BLaER1 (cell line): ENCODE measurements at regions not wholly inside any gene's neighbourhood (a gene's known extent, or its start where the extent isn't known, plus 50 kb on each side); places are given as distances from the start of the nearest gene placed in this dataset.

Experiments
- H3K27ac ChIP-seq: shearing (Covaris generic); formaldehyde crosslinking; 2 replicates; pipeline ENCODE4 v1.8.1; 2022
- H3K27me3 ChIP-seq: shearing (Covaris generic); formaldehyde crosslinking; 2 replicates; pipeline ENCODE4 v1.8.1; 2022
- H3K36me3 ChIP-seq: shearing (Covaris generic); formaldehyde crosslinking; 2 replicates; pipeline ENCODE4 v1.8.1; 2022
- H3K4me1 ChIP-seq: shearing (Covaris generic); formaldehyde crosslinking; 2 replicates; pipeline ENCODE4 v1.8.1; 2022
- H3K4me2 ChIP-seq: shearing (Covaris generic); formaldehyde crosslinking; 2 replicates; pipeline ENCODE4 v1.8.1; 2022
- H3K4me3 ChIP-seq: shearing (Covaris generic); formaldehyde crosslinking; 2 replicates; pipeline ENCODE4 v1.8.1; 2022
- H3K9ac ChIP-seq: shearing (Covaris generic); formaldehyde crosslinking; 2 replicates; pipeline ENCODE4 v1.8.1; 2022
- H3K9me3 ChIP-seq: shearing (Covaris generic); formaldehyde crosslinking; 2 replicates; pipeline ENCODE4 v1.8.1; 2022
- H4K20me1 ChIP-seq: shearing (Covaris generic); formaldehyde crosslinking; 2 replicates; pipeline ENCODE4 v1.8.1; 2022
- Cebpa-rat ChIP-seq: shearing (Covaris generic); IDR thresholded peaks from 2 replicates; pipeline ENCODE4 v1.8.1; 2022

GRCh38 chr13:73857106-73857505 is 277.1 kb downstream of the KLF12 start:
- Histone ChIP-seq H3K27me3 (no peaks in the 10 kb centered on the region), H3K27ac (no peak overlapping the region), H3K4me1 (no peaks in the 10 kb centered on the region)

DNA sequence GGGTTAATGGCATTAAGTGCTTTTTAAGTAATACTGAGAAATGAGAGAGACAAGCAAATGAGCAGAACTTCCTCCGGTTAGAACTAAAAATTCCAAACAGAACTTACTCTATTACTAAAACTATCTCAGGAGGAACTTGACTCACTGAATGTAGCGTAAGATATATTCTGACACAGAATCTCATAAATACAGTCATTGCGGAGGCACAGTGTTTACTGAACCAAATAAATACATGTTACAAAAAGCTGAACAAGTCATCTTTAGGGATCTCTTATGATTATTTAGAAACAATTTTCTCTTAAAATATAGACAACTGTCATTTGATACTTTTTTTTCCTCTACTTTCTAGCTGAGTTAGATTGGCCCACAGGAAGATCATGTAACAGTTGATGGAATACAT is 283.1 kb downstream of the KLF12 start:
- Histone ChIP-seq H3K27me3 (no peaks in the 10 kb centered on the region), H3K4me3 (no peak overlapping the region), H3K9ac (no peak overlapping the region), H3K9me3 (no peaks in the 10 kb centered on the region), H3K4me1 (no peaks in the 10 kb centered on the region), H3K27ac (no peak overlapping the region), H3K36me3 (peaks cover 13% of the 10 kb centered on the region), H3K4me2 (no peak overlapping the region), H4K20me1 (no peaks in the 10 kb centered on the region)
- no peak for TF ChIP-seq Cebpa-rat

More at GRCh38 chr13:73857106-73857505, 277.1 kb downstream of the KLF12 start:
- H3K9me3 ChIP-seq = no peaks in the 10 kb centered on the region
- H3K36me3 ChIP-seq = 0 out of 2 replicates have a peak, but pooled peaks cover 20% of the 10 kb centered on the region
- no peak overlapping the region for H3K4me3 ChIP-seq
- no peak overlapping the region for H3K9ac ChIP-seq
- H4K20me1 ChIP-seq = no peaks in the 10 kb centered on the region
- H3K4me2 ChIP-seq = no peak overlapping the region
- TF ChIP-seq Cebpa-rat = no peak

DNA sequence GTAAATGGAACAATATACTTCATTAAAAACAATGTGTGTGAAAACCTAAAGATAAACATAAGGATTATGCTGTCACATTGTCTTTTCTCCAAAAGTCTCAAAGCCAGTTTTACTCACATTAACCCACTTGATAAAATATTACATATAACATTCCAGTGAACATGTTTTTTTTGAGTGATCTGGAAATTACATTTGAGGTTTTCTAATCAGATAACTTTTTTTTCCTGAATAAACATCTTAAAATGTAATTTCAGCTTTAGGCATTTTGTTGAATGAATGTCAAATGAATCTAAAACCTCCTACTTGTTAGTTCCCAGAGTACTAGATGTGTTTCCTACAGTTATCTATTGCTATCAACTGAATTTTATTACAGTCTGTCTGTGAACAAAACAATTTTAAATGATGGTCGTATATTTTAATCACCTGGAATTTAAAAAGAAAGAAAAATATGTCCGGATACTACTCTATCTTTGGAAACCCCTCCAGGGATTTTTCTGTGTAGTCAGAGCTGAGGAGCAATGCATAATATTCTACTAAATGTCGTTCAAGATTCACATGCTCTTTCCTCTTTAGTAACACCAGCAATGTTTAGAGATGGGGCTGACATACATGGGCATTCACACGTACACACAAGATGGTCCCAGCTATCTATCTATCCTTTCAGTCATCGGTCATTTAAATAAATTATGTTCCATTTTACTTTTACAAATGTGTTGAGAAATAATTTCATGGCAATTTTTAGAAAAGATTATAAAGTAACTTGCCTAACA is 283.9 kb downstream of the KLF12 start:
- H3K4me3 ChIP-seq = no peak overlapping the region
- no peak for TF ChIP-seq Cebpa-rat
- no peak overlapping the region for H3K27ac ChIP-seq

DNA sequence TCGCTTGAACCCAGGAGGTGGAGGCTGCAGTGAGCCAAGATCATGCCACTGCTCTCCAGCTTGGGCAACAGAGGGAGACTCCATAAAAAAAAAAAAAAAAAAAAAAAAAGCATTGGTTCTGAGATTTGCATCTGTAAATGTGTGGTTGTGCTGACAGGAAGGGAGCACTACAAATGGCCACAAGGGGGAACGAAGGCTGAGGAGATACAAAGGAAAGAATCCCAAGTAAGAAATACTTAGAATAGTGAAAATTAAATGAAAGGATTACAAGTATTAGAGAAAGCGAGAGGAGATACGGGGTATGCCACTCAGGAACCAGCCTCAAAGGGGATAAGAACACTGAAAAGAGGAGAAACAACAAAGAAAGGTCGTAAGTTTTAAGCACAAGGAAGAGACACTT is 284.9 kb downstream of the KLF12 start:
- Histone ChIP-seq H4K20me1 (no peaks in the 10 kb centered on the region), H3K9me3 (no peaks in the 10 kb centered on the region), H3K4me3 (no peak overlapping the region), H3K4me2 (no peak overlapping the region), H3K36me3 (peaks cover 16% of the 10 kb centered on the region), H3K27me3 (no peaks in the 10 kb centered on the region), H3K9ac (no peak overlapping the region), H3K27ac (no peak overlapping the region), H3K4me1 (no peaks in the 10 kb centered on the region)
- TF ChIP-seq Cebpa-rat = no peak

More for the DNA sequence above, 283.9 kb downstream of the KLF12 start:
- Histone ChIP-seq H3K4me2 (no peak overlapping the region), H3K36me3 (peaks cover 16% of the 10 kb centered on the region), H3K9me3 (no peaks in the 10 kb centered on the region), H3K27me3 (no peaks in the 10 kb centered on the region), H3K9ac (no peak overlapping the region), H3K4me1 (no peaks in the 10 kb centered on the region), H4K20me1 (no peaks in the 10 kb centered on the region)

DNA sequence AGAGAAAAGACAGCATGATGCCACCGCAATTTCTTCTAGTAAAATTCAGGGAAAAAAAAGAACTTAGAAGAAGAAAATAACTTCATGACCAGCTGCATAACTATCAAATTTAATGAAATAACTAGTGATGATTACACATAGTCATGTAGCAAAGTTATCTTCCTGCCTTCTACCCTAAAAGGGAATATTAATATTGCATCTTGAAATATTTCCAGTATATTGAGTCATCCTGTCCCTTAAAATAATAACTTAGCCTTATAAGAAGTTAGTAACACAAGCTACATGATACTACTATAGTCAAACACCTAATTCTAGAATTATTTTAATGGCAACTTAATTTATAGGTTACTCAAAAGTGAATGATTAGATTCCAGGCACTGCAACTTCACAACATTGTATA is 289.2 kb downstream of the KLF12 start:
- Histone ChIP-seq H3K27me3 (no peaks in the 10 kb centered on the region), H3K9me3 (no peaks in the 10 kb centered on the region), H3K27ac (no peak overlapping the region), H3K4me2 (no peak overlapping the region), H3K4me1 (no peaks in the 10 kb centered on the region), H3K36me3 (peaks cover 34% of the 10 kb centered on the region), H4K20me1 (peaks cover 9% of the 10 kb centered on the region; the same call in 1 of the 2 replicates), H3K4me3 (no peak overlapping the region), H3K9ac (no peak overlapping the region)
- no peak for TF ChIP-seq Cebpa-rat

DNA sequence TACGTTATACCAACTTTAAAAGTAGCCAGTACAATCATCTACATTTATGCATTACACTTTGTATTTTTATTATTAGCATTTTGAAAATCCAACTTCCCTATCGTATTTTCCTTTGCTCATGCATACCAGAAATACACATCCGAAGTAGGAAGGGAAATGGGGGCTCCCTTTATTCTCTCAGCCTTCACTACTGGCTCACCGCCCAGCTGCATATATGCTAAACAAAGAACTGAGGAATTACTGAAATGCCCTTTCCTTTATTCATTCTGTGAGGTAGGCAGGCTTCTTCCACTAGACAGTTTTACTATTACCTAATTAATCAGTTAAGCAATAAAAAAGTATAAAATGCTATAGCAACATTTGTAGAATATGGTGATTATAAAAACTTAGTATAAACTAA is 291.6 kb downstream of the KLF12 start:
- no peak overlapping the region for H3K9ac ChIP-seq
- peaks cover 12% of the 10 kb centered on the region; the same call in 1 of the 2 replicates for H4K20me1 ChIP-seq
- no peaks in the 10 kb centered on the region for H3K9me3 ChIP-seq
- peaks cover 40% of the 10 kb centered on the region for H3K36me3 ChIP-seq
- H3K27me3 ChIP-seq = no peaks in the 10 kb centered on the region
- no peak for TF ChIP-seq Cebpa-rat
- H3K4me2 ChIP-seq = no peak overlapping the region
- H3K4me1 ChIP-seq = no peaks in the 10 kb centered on the region
- H3K27ac ChIP-seq = no peak overlapping the region
- H3K4me3 ChIP-seq = no peak overlapping the region

DNA sequence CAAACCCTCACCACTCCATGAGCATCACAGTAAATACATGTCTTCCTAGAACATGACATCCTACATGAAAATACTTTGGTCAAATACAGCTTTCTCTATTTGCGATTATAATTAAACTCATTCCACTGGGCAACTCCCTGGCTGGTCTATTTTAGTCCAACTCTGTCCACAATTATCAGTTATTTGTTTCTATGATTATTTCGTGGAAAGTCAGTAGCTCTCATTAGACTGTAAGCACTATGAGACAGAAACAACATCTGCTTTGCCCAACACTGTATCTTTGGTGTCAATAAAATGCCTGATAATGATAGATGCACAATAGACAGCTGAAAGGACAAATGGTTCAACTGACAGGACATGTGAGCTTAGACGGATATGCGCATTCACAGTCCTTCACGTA is 292.0 kb downstream of the KLF12 start:
- H3K27me3 ChIP-seq = no peaks in the 10 kb centered on the region
- H3K9ac ChIP-seq = no peak overlapping the region
- TF ChIP-seq Cebpa-rat = no peak
- H3K9me3 ChIP-seq = no peaks in the 10 kb centered on the region
- no peaks in the 10 kb centered on the region for H3K4me1 ChIP-seq
- H3K27ac ChIP-seq = no peak overlapping the region
- peaks cover 40% of the 10 kb centered on the region for H3K36me3 ChIP-seq
- no peak overlapping the region for H3K4me2 ChIP-seq
- H3K4me3 ChIP-seq = no peak overlapping the region
- H4K20me1 ChIP-seq = peaks cover 12% of the 10 kb centered on the region; the same call in 1 of the 2 replicates

GRCh38 chr13:73837147-73837546 is 297.1 kb downstream of the KLF12 start:
- TF ChIP-seq Cebpa-rat = no peak

DNA sequence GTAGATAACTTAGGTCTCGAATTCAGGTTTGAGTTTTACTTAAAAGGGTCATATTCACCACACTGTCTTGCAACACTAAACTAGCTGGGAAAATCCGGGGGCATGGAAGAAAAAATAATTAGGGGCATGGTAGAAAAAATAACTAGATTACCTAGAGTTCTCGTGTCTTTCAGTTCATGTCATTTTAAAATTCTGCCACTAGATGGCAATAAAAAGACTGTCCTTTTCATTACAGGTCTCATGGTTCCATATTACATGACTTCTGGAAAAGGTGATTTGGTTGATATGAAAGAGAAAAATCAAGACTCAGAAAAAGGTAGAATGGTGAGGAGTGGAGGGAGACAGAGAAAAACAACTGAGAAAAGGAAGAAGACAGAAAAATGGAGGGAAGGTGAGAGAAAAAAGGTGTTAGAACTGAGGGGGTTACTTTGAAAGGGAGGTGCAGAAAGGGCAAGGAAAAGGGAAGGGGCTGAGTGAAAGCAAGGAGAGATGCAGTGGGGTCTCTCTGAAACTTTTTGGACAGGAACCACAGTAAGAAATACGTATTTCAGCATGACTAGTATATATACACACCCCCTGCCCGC is 299.0 kb downstream of the KLF12 start:
- H3K4me3 ChIP-seq = no peak overlapping the region

More at GRCh38 chr13:73837147-73837546, 297.1 kb downstream of the KLF12 start:
- no peaks in the 10 kb centered on the region for H3K27me3 ChIP-seq
- H3K9me3 ChIP-seq = no peaks in the 10 kb centered on the region
- H4K20me1 ChIP-seq = peaks cover 20% of the 10 kb centered on the region
- no peak overlapping the region for H3K9ac ChIP-seq
- H3K4me3 ChIP-seq = no peak overlapping the region
- H3K4me2 ChIP-seq = no peak overlapping the region
- peaks cover 24% of the 10 kb centered on the region; the same call in 1 of the 2 replicates for H3K36me3 ChIP-seq
- H3K4me1 ChIP-seq = 0 out of 2 replicates have a peak, but pooled peaks cover 4% of the 10 kb centered on the region
- H3K27ac ChIP-seq = no peak overlapping the region

GRCh38 chr13:73833325-73834070 is 300.7 kb downstream of the KLF12 start:
- no peak overlapping the region for H3K9ac ChIP-seq
- TF ChIP-seq Cebpa-rat = no peak
- H4K20me1 ChIP-seq = peaks cover 8% of the 10 kb centered on the region; the same call in 1 of the 2 replicates
- H3K9me3 ChIP-seq = no peaks in the 10 kb centered on the region
- no peak overlapping the region for H3K4me3 ChIP-seq
- 0 out of 2 replicates have a peak, but pooled peaks cover 5% of the 10 kb centered on the region for H3K4me1 ChIP-seq
- H3K27me3 ChIP-seq = no peaks in the 10 kb centered on the region
- no peak overlapping the region for H3K27ac ChIP-seq
- no peaks in the 10 kb centered on the region for H3K36me3 ChIP-seq
- H3K4me2 ChIP-seq = no peak overlapping the region

More for the DNA sequence above, 299.0 kb downstream of the KLF12 start:
- Histone ChIP-seq H3K9me3 (no peaks in the 10 kb centered on the region), H3K27me3 (no peaks in the 10 kb centered on the region), H3K4me2 (no peak overlapping the region), H3K4me1 (0 out of 2 replicates have a peak, but pooled peaks cover 5% of the 10 kb centered on the region), H3K9ac (no peak overlapping the region), H4K20me1 (peaks cover 13% of the 10 kb centered on the region), H3K27ac (no peak overlapping the region), H3K36me3 (peaks cover 8% of the 10 kb centered on the region; the same call in 1 of the 2 replicates)
- TF ChIP-seq Cebpa-rat = no peak
